Type B pancreatic cell (in vitro differentiated cells): ENCODE measurements at regions not wholly inside any gene's neighbourhood (a gene's known extent, or its start where the extent isn't known, plus 50 kb on each side); places are given as distances from the start of the nearest gene placed in this dataset.

ENCODE experiments used
- DNase-seq: peaks from one replicate; pipeline ENCODE4 v3.0.0; 2021; ENCODE audit warnings: mixed read lengths; ENCODE audit not compliant: unreplicated experiment; ENCODE audit errors: extremely low spot score
- H3K27ac Mint-ChIP-seq: 2 replicates; pipeline ENCODE4 v1.8.0; 2021; ENCODE audit warnings: mild to moderate bottlenecking, mixed read lengths
- H3K27me3 Mint-ChIP-seq: 2 replicates; pipeline ENCODE4 v1.8.0; 2021; ENCODE audit warnings: mixed read lengths
- H3K36me3 Mint-ChIP-seq: 2 replicates; pipeline ENCODE4 v1.8.0; 2021; ENCODE audit warnings: mixed read lengths
- H3K4me1 Mint-ChIP-seq: one replicate; pipeline ENCODE4 v1.8.0; 2021; ENCODE audit warnings: mixed read lengths; ENCODE audit not compliant: unreplicated experiment
- H3K4me3 Mint-ChIP-seq: 2 replicates; pipeline ENCODE4 v1.8.0; 2021; ENCODE audit warnings: mild to moderate bottlenecking, mixed read lengths
- H3K9me3 Mint-ChIP-seq: 2 replicates; pipeline ENCODE4 v1.8.0; 2021; ENCODE audit warnings: mixed read lengths
- CTCF ChIP-seq: fragments of 200-600 bp; sonication (generic); conservative IDR thresholded peaks from 2 replicates; pipeline ENCODE4 v1.5.0; 2021; ENCODE audit warnings: antibody characterized with exemption, mild to moderate bottlenecking

- TF ChIP-seq CTCF: no peak
- H3K4me3 Mint-ChIP-seq: no peak overlapping the region
These were observed 75.1 kb upstream of the GRIK1 start for GRCh38 chr21:30014886-30015285.

GRCh38 chr21:29991624-29992023, 51.8 kb upstream of the GRIK1 start:
- Mint-ChIP-seq H3K36me3 (no peaks in the 10 kb centered on the region), H3K4me3 (no peak overlapping the region), H3K9me3 (no peaks in the 10 kb centered on the region), H3K4me1 (peaks cover 11% of the 10 kb centered on the region), H3K27me3 (no peaks in the 10 kb centered on the region), H3K27ac (no peak overlapping the region)
- no peak for DNase-seq
- no peak for TF ChIP-seq CTCF

More at GRCh38 chr21:30014886-30015285, 75.1 kb upstream of the GRIK1 start:
- Mint-ChIP-seq H3K36me3 (no peaks in the 10 kb centered on the region), H3K27me3 (no peaks in the 10 kb centered on the region), H3K27ac (no peak overlapping the region), H3K4me1 (peaks cover 4% of the 10 kb centered on the region), H3K9me3 (peaks cover 5% of the 10 kb centered on the region)
- no peak for DNase-seq

GRCh38 chr21:29989634-29990234, 49.9 kb upstream of the GRIK1 start:
- Mint-ChIP-seq H3K4me1 (peaks cover 11% of the 10 kb centered on the region), H3K4me3 (no peak overlapping the region), H3K9me3 (no peaks in the 10 kb centered on the region), H3K36me3 (no peaks in the 10 kb centered on the region), H3K27ac (no peak overlapping the region), H3K27me3 (no peaks in the 10 kb centered on the region)
- no peak for DNase-seq
- TF ChIP-seq CTCF: no peak
